NOMO-1 (cell line): ENCODE measurements at regions not wholly inside any gene's neighbourhood (a gene's known extent, or its start where the extent isn't known, plus 50 kb on each side); places are given as distances from the start of the nearest gene placed in this dataset.
A peak's percentile ranks its signal among the peaks of the same experiment; 100 is the strongest.
"Not testable (repeated sequence)": the region's sequence is repeated elsewhere in the genome, so short reads cannot be mapped to it uniquely, and the experiment has no call there.

Experiments
- DNase-seq, 2 experiments: peaks; one replicate each; lab custom pipeline; 2025; ENCODE audit not compliant: unreplicated experiment in 2 of 2; lab: John Stamatoyannopoulos, UW

GRCh38 chr17:30644287-30644686 is 167.1 kb downstream of the GOSR1 start:
- DNase-seq, result not testable (repeated sequence)

GRCh38 chr17:30641428-30641827 is 164.2 kb downstream of the GOSR1 start:
- not testable (repeated sequence) for DNase-seq

DNA sequence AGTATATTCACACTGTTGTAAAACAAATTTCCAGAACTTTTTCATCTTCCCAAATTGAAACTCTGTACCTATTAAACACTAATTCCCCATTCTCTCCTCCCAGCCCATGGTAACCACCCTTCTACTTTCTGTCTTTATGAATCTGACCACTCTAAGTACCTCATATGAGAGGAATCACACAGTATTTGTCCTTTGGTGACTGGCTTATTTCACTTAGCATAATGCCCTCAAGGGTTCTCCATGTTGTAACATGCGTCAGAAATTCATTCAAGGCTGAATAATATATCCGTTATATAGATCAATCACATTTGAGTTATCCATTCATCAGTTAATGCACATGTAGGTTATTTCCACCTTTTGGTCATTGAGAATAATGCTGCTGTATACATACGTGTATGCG is 162.2 kb downstream of the GOSR1 start:
- DNase-seq, result not testable (repeated sequence)

DNA sequence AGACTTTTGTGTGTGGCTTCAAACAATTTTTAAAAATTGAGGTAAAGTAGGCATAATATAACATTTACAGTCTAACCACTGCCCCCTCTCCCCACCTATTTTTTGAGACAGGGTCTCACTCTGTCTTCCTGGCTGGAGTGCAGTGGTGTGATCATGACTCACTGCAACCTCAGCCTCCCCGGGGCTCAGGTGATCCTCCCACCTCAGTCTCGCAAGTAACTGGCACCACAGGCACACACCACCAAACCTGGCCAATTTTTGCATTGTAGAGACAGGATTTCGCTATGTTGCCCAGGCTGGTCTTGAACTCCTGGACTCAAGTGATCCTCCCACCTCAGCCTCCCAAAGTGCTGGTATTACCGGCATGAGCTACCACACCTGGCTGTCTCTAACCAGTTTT is 161.8 kb downstream of the GOSR1 start:
- not testable (repeated sequence) for DNase-seq

GRCh38 chr17:30631651-30632050 is 154.4 kb downstream of the GOSR1 start:
- not testable (repeated sequence) for DNase-seq

DNA sequence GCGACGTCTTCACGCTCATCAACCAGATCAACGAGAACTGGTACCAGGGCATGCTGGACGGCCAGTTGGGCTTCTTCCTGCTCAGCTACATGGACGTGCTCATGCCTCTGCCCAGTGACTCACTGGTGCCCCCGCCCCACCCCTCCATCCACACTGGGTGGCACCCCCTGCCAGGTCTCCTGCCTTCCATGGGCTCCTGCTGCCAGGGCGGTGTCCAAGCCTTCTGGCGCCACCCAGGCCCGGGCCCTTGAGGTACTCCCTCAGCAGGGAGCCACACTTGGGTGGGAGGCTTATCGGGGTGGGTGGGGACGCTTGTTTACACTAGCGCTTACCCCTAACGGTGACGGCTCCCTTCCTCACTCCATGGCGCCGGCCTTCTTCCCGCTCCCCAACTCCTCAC is 148.2 kb downstream of the GOSR1 start:
- not testable (repeated sequence) for DNase-seq

DNA sequence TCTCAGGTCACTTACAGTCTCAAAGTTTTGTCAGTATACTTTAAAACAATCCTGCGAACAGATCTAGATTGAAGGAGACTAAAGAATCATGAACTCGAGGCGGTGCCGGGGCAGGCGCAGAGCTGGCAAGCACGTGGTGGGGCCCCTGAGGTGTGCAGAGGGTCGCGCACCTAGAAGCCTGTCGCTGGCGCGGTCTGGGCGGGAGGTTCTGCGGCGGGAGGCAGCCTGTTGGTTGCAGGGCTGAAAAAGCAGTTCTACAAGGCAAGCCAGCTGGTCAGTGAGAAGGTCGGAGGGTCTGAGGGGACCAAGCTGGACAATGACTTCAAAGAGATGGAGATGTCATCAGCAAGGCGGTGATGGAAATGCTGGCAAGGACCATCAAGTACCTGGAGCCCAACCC is 147.0 kb downstream of the GOSR1 start:
- DNase-seq, result not testable (repeated sequence)

- not testable (repeated sequence) for DNase-seq
Measured at GRCh38 chr17:30609682-30610081, 132.5 kb downstream of the GOSR1 start.

DNA sequence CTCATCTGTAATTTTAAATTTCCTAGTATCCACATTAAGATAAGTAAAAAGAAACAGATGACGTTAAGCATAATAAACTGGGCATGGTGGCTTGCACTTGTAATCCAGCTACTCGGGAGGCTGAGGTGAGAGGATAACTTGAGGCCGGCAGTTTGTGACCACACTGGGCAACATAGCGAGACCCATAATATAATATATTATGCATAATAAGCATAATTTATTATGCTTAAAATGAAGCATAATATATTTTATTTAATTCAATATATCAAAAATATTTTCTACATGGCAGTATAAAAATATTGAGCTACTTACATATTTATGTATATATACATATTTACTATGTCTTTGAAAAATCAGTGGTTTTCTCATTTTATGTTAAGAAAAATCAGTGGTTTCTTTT is 128.3 kb downstream of the GOSR1 start:
- no peak for DNase-seq

DNA sequence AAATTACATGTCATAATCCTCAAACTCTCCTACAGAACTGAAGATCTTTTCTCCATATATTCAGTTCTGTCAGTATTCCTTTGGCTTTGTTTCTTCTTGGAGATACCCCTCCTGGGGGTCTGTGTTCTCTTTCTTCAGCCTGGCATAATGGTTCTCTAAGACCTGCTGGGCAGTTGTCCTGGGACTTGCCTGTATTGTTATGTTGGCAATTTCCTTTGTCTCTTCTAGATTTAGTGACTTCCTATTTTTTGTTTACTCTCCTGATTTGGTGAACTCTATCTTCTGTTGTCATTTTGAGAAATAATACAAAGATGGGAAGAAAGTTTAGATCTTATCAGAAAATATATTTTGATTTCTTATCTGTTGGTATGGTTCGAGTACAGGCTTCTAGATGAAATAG is 127.8 kb downstream of the GOSR1 start:
- no peak for DNase-seq

- not testable (repeated sequence) for DNase-seq
Measured at GRCh38 chr17:30602396-30602795, 125.2 kb downstream of the GOSR1 start.

DNA sequence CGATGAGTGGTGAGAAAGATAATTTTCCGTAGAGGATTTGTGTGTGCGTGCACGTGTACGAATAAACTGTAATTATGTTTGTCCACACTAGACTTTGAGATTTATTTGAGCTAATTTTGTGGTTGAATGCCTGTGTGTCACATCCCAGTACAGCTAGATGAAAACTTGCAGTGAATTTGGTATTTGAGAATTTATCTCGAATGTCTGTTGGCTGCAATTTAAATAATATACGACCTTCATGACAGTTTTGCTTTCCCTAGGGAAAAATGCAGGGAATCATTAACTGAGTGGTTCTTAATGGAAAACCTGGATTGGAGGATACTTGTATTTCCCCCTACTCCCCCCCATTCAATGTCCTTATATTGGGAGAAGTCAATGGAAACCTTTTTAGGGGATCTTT is 124.8 kb downstream of the GOSR1 start:
- DNase-seq, result not testable (repeated sequence)

DNA sequence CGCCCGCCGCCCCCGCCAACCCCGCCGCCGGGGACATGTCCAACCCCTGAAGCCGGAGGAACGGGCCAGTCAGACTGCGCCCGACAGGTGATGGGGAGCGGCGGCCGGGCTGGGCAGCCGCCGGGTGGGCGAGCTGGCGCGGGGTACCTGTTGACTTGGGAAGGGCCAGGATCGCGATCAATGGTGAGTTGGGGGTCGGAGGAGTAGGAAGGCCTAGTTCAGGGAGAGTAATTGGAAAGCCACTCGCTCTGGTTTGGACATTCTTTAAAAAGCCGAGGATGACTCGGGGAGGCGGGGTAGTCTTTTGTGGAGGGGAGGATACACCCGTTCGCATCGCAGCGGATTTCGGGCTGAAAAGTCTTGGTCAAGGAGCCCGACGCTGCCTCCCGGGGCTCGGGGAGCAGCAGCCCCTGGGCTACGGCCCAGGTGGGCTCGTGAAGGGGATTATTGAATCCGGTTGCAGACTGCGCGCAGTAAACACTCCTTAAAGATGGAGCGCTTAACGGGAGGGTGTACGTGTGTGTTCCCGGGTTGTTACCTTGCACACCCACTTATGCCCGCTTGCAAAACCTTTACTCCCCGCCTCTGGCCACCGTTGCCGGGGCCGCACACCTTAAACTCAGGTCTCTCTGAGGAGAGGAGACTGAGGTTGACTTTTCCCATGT is 123.8 kb downstream of the GOSR1 start:
- no peak for DNase-seq

DNA sequence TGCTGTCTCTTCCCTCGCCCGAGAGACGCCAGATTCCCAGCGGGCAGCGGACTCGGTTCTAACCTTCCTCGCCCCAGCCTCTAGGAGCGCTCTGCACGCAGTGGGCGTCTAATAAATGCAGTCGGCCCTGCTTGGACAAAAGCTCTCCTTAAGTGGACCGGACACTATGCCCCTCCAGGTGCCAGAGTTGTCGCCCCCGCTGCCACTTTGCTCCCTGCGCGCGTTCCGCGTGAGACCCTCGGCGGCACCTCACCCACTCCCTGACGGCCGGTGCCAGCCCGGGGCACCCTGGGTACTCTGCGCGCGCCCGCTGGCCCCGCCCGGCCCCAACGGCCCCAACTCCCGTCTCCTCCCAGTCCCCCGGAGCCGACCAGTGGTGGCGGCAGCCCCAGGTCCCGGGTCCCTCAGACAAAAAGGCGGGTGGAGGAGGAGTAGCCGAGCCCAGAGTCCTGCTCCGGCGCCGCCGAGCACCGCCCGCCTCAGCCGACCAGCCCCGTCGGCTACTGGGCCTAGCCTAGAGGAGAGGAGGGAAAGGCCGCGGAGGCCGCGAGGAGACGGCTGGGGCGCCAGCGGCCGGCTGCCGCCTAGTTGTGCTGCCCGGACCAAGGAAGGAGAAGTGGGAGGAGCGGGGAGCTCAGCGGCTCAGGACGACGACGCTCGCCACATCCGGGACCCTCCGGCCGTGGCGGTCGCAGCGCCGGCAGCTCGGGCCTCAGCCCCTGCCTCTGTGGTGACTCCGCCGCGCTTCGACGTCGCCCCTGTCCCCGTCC is 123.0 kb downstream of the GOSR1 start:
- DNase-seq, result peak; percentile 82 to 89

- no peak for DNase-seq
Measured at GRCh38 chr17:30599428-30600059, 122.3 kb downstream of the GOSR1 start.

GRCh38 chr17:30597776-30598288 is 120.6 kb downstream of the GOSR1 start:
- no peak for DNase-seq

DNA sequence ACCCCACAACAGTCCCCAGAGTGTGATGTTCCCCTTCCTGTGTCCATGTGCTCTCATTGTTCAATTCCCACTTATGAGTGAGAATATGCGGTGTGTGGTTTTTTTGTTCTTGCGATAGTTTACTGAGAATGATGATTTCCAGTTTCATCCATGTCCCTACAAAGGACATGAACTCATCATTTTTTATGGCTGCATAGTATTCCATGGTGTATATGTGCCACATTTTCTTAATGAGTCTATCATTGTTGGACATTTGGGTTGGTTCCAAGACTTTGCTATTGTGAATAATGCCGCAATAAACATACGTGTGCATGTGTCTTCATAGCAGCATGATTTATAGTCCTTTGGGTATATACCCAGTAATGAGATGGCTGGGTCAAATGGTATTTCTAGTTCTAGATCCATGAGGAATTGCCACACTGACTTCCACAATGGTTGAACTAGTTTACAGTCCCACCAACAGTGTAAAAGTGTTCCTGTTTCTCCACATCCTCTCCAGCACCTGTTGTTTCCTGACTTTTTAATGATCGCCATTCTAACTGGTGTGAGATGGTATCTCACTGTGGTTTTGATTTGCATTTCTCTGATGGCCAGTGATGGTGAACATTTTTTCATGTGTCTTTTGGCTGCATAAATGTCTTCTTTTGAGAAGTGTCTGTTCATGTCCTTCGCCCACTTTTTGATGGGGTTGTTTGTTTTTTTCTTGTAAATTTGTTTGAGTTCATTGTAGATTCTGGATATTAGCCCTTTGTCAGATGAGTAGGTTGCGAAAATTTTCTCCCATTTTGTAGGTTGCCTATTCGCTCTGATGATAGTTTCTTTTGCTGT is 120.0 kb downstream of the GOSR1 start:
- not testable (repeated sequence) for DNase-seq

- not testable (repeated sequence) for DNase-seq
Measured at GRCh38 chr17:30594953-30595371, 117.8 kb downstream of the GOSR1 start.

DNA sequence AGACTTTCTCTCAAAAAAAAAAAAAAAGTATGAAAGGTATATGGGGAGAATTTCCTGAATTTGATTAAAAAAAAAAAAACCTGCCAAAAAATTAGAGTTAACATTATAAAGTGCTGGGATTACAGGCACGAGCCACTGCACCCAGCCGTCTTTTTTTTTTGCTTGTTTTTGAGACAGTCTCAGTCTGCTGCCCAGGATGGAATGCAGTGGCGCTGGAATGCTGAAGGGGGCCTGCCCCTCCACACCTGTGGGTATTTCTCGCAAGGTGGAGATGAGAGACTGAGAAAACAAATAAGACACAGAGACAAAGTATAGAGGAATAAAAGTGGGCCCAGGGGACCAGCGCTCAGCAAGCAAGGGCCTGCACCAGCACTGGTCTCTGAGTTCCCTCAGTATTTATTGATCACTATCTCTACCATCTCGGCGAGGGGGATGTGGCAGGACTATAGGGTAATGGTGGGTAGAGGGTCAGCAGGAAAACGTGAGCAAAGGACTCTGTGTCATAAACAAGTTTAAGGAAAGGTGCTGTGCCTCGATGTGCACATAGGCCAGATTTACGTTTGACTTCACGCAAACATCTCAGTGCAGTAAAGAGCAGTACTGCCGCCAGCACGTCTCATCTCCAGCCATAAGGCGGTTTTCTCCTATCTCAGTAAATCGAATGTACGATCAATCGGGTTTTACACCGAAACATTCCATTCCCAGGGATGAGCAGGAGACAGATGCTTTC is 117.2 kb downstream of the GOSR1 start:
- DNase-seq, result no peak
